Astrocyte (in vitro differentiated cells and primary cell): ENCODE measurements at regions not wholly inside any gene's neighbourhood (a gene's known extent, or its start where the extent isn't known, plus 50 kb on each side); places are given as distances from the start of the nearest gene placed in this dataset.

Source experiments
- DNase-seq: peaks from one replicate; pipeline ENCODE4 v3.0.0-alpha.2; 2010; ENCODE audit warnings: low read depth
- FAIRE-seq: peaks from 2 replicates; lab custom pipeline; 2011; peaks lifted over from hg19 to GRCh38; lab: Jason Lieb, UNC
- H2AFZ ChIP-seq: 2 replicates; pipeline ENCODE4 v1.6.0; 2012; ENCODE audit warnings: low read depth, low read length, inconsistent platforms
- H3K27ac ChIP-seq: 2 replicates; pipeline ENCODE4 v1.5.1; 2011; ENCODE audit warnings: low read depth, low read length, inconsistent platforms
- H3K27me3 ChIP-seq: 2 replicates; pipeline ENCODE4 v1.6.0; 2011; ENCODE audit warnings: low read length, inconsistent platforms; ENCODE audit not compliant: insufficient read depth
- H3K36me3 ChIP-seq: 2 replicates; pipeline ENCODE4 v1.5.1; 2011; ENCODE audit warnings: low read length, inconsistent platforms; ENCODE audit not compliant: insufficient read depth
- H3K4me1 ChIP-seq: 2 replicates; pipeline ENCODE4 v1.5.1; 2011; ENCODE audit warnings: low read length, inconsistent platforms; ENCODE audit not compliant: insufficient read depth
- H3K4me2 ChIP-seq: 2 replicates; pipeline ENCODE4 v1.6.0; 2012; ENCODE audit warnings: low read length, inconsistent platforms
- H3K4me3 ChIP-seq: 2 replicates; pipeline ENCODE4 v1.5.1; 2011; ENCODE audit warnings: low read depth, mild to moderate bottlenecking, low read length, inconsistent platforms; ENCODE audit not compliant: insufficient read depth
- H3K79me2 ChIP-seq: 2 replicates; pipeline ENCODE4 v1.6.0; 2012; ENCODE audit warnings: mild to moderate bottlenecking, low read length, inconsistent platforms; ENCODE audit not compliant: insufficient read depth
- H3K9ac ChIP-seq: 2 replicates; pipeline ENCODE4 v1.6.0; 2012; ENCODE audit warnings: mild to moderate bottlenecking, low read length, inconsistent platforms
- H3K9me3 ChIP-seq: 2 replicates; pipeline ENCODE4 v1.5.1; 2012; ENCODE audit warnings: low read depth, mild to moderate bottlenecking, low read length, inconsistent platforms; ENCODE audit not compliant: insufficient read depth
- H4K20me1 ChIP-seq: 2 replicates; pipeline ENCODE4 v1.6.0; 2012; ENCODE audit warnings: low read length, inconsistent platforms; ENCODE audit not compliant: insufficient read depth
- H3K27ac Mint-ChIP-seq: one replicate; pipeline ENCODE4 v1.8.0; 2021; ENCODE audit warnings: mild to moderate bottlenecking, mixed read lengths; ENCODE audit not compliant: unreplicated experiment
- H3K27me3 Mint-ChIP-seq: one replicate; pipeline ENCODE4 v1.8.0; 2021; ENCODE audit warnings: low read depth, mixed read lengths; ENCODE audit not compliant: unreplicated experiment
- H3K36me3 Mint-ChIP-seq: one replicate; pipeline ENCODE4 v1.8.0; 2021; ENCODE audit warnings: low read depth, mixed read lengths; ENCODE audit not compliant: unreplicated experiment
- H3K4me1 Mint-ChIP-seq: one replicate; pipeline ENCODE4 v1.8.0; 2021; ENCODE audit warnings: low read depth, mixed read lengths; ENCODE audit not compliant: unreplicated experiment
- H3K4me3 Mint-ChIP-seq: one replicate; pipeline ENCODE4 v1.8.0; 2021; ENCODE audit warnings: mild to moderate bottlenecking, moderate library complexity, mixed read lengths; ENCODE audit not compliant: unreplicated experiment
- H3K9me3 Mint-ChIP-seq: one replicate; pipeline ENCODE4 v1.8.0; 2021; ENCODE audit warnings: mild to moderate bottlenecking, mixed read lengths; ENCODE audit not compliant: unreplicated experiment
- CTCF ChIP-seq: IDR thresholded peaks from 2 replicates; pipeline ENCODE4 v1.5.1; 2011; ENCODE audit warnings: low read depth, mild to moderate bottlenecking, inconsistent platforms, low read length, moderate library complexity; ENCODE audit not compliant: insufficient read depth
- EZH2 ChIP-seq: IDR thresholded peaks from 2 replicates; pipeline ENCODE4 v1.6.1; 2012; ENCODE audit warnings: mild to moderate bottlenecking, low read length, inconsistent platforms; ENCODE audit not compliant: insufficient read depth

GRCh38 chr14:51176839-51177238 lies 63.2 kb upstream of the TMX1 start:
- no peak overlapping the region for H3K4me3 Mint-ChIP-seq
- H4K20me1 ChIP-seq: no peaks in the 10 kb centered on the region
- peaks cover 14% of the 10 kb centered on the region for H3K27me3 Mint-ChIP-seq
- no peak overlapping the region for H3K27ac Mint-ChIP-seq
- H3K79me2 ChIP-seq: no peaks in the 10 kb centered on the region
- H3K9me3 ChIP-seq: no peaks in the 10 kb centered on the region
- no peak for DNase-seq
- peaks cover 2% of the 10 kb centered on the region for H3K36me3 Mint-ChIP-seq
- H3K4me2 ChIP-seq: no peak overlapping the region
- no peaks in the 10 kb centered on the region for H3K9me3 Mint-ChIP-seq
- H3K9ac ChIP-seq: no peak overlapping the region
- H3K4me1 ChIP-seq: no peaks in the 10 kb centered on the region
- H3K4me1 Mint-ChIP-seq: peaks cover 3% of the 10 kb centered on the region
- H2AFZ ChIP-seq: no peak overlapping the region
- FAIRE-seq: no peak
- H3K27me3 ChIP-seq: peaks cover 37% of the 10 kb centered on the region
- no peak overlapping the region for H3K27ac ChIP-seq
- TF ChIP-seq CTCF: no peak
- TF ChIP-seq EZH2: no peak
- H3K36me3 ChIP-seq: no peaks in the 10 kb centered on the region
- no peak overlapping the region for H3K4me3 ChIP-seq

GRCh38 chr14:51180577-51180976 lies 59.5 kb upstream of the TMX1 start:
- no peak overlapping the region for H3K9ac ChIP-seq
- H3K27ac Mint-ChIP-seq: no peak overlapping the region
- H3K9me3 Mint-ChIP-seq: no peaks in the 10 kb centered on the region
- H3K4me3 ChIP-seq: no peak overlapping the region
- H3K36me3 ChIP-seq: no peaks in the 10 kb centered on the region
- no peak overlapping the region for H3K4me3 Mint-ChIP-seq
- peaks cover 2% of the 10 kb centered on the region for H3K36me3 Mint-ChIP-seq
- no peaks in the 10 kb centered on the region for H4K20me1 ChIP-seq
- no peak overlapping the region for H3K27ac ChIP-seq
- H3K9me3 ChIP-seq: no peaks in the 10 kb centered on the region
- H3K4me1 Mint-ChIP-seq: peaks cover 3% of the 10 kb centered on the region
- H3K79me2 ChIP-seq: no peaks in the 10 kb centered on the region
- H3K4me1 ChIP-seq: no peaks in the 10 kb centered on the region
- no peak overlapping the region for H2AFZ ChIP-seq
- TF ChIP-seq EZH2: no peak
- TF ChIP-seq CTCF: no peak
- H3K4me2 ChIP-seq: no peak overlapping the region
- FAIRE-seq (no peak), DNase-seq (no peak)
- peaks cover 12% of the 10 kb centered on the region for H3K27me3 Mint-ChIP-seq
- H3K27me3 ChIP-seq: peaks cover 16% of the 10 kb centered on the region

- Histone ChIP-seq H3K4me3 (no peak overlapping the region), H3K27ac (no peak overlapping the region), H3K36me3 (no peaks in the 10 kb centered on the region), H2AFZ (no peak overlapping the region), H3K79me2 (no peaks in the 10 kb centered on the region), H4K20me1 (no peaks in the 10 kb centered on the region), H3K27me3 (peaks cover 2% of the 10 kb centered on the region), H3K9ac (no peak overlapping the region), H3K4me1 (no peaks in the 10 kb centered on the region), H3K4me2 (peak overlapping the region; percentile 20), H3K9me3 (no peaks in the 10 kb centered on the region)
- Mint-ChIP-seq H3K4me3 (no peak overlapping the region), H3K9me3 (no peaks in the 10 kb centered on the region), H3K27ac (no peak overlapping the region), H3K36me3 (no peaks in the 10 kb centered on the region), H3K4me1 (no peaks in the 10 kb centered on the region), H3K27me3 (no peaks in the 10 kb centered on the region)
- DNase-seq: peak; percentile 42
- no peak for TF ChIP-seq EZH2
- no peak for TF ChIP-seq CTCF
- no peak for FAIRE-seq
Observed at GRCh38 chr14:51182131-51182565, 57.9 kb upstream of the TMX1 start.
